ENCODE measurements at regions not wholly inside any gene's neighbourhood (a gene's known extent, or its start where the extent isn't known, plus 50 kb on each side); places are given as distances from the start of the nearest gene placed in this dataset.

DNA sequence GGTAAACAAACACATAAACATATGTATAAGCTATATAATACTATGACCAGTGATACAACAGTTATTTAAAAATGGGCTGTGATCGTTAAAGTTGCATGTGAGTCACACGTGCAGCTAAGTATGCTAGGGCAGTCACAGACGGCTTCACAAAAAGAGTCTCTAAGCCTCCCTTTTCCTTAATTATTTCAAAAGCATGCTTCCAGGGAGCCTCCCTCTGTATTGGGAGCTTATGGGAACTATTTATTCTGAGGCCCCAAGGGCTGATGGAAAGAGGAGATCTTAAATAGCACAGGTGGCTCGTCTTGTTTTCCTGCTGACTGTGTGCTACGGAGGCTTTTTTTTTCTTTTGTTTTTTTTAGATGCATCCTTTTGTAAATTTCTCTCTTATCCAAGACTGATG is 94.3 kb downstream of the ADCYAP1 start:
- Mint-ChIP-seq H3K27me3 (ENCODE audit: low read depth) (no peaks in the 10 kb centered on the region), H3K9me3 (peaks cover 34% of the 10 kb centered on the region), H3K36me3 (peaks cover 21% of the 10 kb centered on the region), H3K4me1 (peaks cover 14% of the 10 kb centered on the region), H3K4me3 (no peak overlapping the region), H3K27ac (peak overlapping the region; percentile 84; the same call in 1 of the 2 replicates)
- ChIA-PET POLR2A (no interaction called here), CTCF (interaction anchor here (1.1 to 1.4 kb wide), 4 partner anchors 9 to 1543 kb away, joined by 3 to 4 read pairs (median 4); no protein-coding TSS in a partner anchor)
- DNase-seq (ENCODE audit: low spot score) (no peak), ATAC-seq (peak; percentile 64)
- TF ChIP-seq ZNF219 (CRISPR knock-in tag; IDR thresholded peaks at IDR 0.05; ENCODE audit: borderline replicate concordance) (no peak), ZNF263 (CRISPR knock-in tag; IDR thresholded peaks at IDR 0.05; ENCODE audit: low read depth) (no peak), ZNF232 (CRISPR knock-in tag; IDR thresholded peaks at IDR 0.05) (no peak), GABPB1 (CRISPR knock-in tag; IDR thresholded peaks at IDR 0.05) (no peak), CREB1 (CRISPR knock-in tag; IDR thresholded peaks at IDR 0.05) (no peak), ZNF317 (CRISPR knock-in tag; IDR thresholded peaks at IDR 0.05; ENCODE audit: borderline replicate concordance, low read depth) (no peak), ZBTB21 (CRISPR knock-in tag; IDR thresholded peaks at IDR 0.05; ENCODE audit: borderline replicate concordance) (no peak), ZNF138 (CRISPR knock-in tag; conservative IDR thresholded peaks at IDR 0.05) (no peak), RELA (CRISPR knock-in tag; IDR thresholded peaks at IDR 0.05; ENCODE audit: borderline replicate concordance) (no peak), TCF7 (CRISPR knock-in tag; IDR thresholded peaks at IDR 0.05; ENCODE audit: low read depth) (no peak), NFYB (CRISPR knock-in tag; conservative IDR thresholded peaks at IDR 0.05; ENCODE audit: low read depth) (no peak)
- TF ChIP-seq, protein P1, sequence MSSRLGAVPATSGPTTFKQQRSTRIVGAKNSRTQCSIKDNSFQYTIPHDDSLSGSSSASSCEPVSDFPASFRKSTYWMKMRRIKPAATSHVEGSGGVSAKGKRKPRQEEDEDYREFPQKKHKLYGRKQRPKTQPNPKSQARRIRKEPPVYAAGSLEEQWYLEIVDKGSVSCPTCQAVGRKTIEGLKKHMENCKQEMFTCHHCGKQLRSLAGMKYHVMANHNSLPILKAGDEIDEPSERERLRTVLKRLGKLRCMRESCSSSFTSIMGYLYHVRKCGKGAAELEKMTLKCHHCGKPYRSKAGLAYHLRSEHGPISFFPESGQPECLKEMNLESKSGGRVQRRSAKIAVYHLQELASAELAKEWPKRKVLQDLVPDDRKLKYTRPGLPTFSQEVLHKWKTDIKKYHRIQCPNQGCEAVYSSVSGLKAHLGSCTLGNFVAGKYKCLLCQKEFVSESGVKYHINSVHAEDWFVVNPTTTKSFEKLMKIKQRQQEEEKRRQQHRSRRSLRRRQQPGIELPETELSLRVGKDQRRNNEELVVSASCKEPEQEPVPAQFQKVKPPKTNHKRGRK (CRISPR knock-in tag; IDR thresholded peaks at IDR 0.05; ENCODE audit: borderline replicate concordance): no peak
- TF ChIP-seq, protein P2, sequence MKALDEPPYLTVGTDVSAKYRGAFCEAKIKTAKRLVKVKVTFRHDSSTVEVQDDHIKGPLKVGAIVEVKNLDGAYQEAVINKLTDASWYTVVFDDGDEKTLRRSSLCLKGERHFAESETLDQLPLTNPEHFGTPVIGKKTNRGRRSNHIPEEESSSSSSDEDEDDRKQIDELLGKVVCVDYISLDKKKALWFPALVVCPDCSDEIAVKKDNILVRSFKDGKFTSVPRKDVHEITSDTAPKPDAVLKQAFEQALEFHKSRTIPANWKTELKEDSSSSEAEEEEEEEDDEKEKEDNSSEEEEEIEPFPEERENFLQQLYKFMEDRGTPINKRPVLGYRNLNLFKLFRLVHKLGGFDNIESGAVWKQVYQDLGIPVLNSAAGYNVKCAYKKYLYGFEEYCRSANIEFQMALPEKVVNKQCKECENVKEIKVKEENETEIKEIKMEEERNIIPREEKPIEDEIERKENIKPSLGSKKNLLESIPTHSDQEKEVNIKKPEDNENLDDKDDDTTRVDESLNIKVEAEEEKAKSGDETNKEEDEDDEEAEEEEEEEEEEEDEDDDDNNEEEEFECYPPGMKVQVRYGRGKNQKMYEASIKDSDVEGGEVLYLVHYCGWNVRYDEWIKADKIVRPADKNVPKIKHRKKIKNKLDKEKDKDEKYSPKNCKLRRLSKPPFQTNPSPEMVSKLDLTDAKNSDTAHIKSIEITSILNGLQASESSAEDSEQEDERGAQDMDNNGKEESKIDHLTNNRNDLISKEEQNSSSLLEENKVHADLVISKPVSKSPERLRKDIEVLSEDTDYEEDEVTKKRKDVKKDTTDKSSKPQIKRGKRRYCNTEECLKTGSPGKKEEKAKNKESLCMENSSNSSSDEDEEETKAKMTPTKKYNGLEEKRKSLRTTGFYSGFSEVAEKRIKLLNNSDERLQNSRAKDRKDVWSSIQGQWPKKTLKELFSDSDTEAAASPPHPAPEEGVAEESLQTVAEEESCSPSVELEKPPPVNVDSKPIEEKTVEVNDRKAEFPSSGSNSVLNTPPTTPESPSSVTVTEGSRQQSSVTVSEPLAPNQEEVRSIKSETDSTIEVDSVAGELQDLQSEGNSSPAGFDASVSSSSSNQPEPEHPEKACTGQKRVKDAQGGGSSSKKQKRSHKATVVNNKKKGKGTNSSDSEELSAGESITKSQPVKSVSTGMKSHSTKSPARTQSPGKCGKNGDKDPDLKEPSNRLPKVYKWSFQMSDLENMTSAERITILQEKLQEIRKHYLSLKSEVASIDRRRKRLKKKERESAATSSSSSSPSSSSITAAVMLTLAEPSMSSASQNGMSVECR (CRISPR knock-in tag; IDR thresholded peaks at IDR 0.05; ENCODE audit: borderline replicate concordance): no peak
- TF ChIP-seq, protein P3, sequence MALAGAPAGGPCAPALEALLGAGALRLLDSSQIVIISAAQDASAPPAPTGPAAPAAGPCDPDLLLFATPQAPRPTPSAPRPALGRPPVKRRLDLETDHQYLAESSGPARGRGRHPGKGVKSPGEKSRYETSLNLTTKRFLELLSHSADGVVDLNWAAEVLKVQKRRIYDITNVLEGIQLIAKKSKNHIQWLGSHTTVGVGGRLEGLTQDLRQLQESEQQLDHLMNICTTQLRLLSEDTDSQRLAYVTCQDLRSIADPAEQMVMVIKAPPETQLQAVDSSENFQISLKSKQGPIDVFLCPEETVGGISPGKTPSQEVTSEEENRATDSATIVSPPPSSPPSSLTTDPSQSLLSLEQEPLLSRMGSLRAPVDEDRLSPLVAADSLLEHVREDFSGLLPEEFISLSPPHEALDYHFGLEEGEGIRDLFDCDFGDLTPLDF (CRISPR knock-in tag; IDR thresholded peaks at IDR 0.05): no peak
- TF ChIP-seq, protein P4, sequence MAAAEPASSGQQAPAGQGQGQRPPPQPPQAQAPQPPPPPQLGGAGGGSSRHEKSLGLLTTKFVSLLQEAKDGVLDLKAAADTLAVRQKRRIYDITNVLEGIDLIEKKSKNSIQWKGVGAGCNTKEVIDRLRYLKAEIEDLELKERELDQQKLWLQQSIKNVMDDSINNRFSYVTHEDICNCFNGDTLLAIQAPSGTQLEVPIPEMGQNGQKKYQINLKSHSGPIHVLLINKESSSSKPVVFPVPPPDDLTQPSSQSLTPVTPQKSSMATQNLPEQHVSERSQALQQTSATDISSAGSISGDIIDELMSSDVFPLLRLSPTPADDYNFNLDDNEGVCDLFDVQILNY (CRISPR knock-in tag; IDR thresholded peaks at IDR 0.05): no peak

DNA sequence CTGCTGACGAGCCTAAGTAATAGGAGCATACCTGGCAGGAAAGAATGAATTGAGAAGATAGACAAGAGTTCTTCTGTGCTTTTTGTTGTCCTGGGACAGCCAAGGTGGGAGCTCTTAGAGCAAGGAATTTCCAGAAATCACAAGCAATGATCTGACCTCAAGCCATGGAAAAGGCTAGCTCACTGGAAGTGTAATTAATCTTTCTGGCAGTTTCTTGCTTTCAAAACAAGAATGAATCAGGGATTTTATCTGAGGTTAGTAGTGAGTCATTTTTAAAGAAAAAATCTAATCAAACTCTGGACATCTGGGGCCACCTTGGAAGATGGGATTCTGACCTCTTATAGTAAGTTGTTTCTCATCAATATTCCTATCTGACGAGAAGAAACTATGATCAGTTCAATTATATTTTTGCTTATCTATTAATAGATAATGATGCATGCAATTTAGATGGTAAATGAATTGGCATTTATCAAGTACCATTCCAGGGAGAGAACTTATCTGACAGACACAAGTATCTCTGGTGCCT is 98.0 kb downstream of the ADCYAP1 start:
- ATAC-seq: no peak
- Mint-ChIP-seq H3K4me1 (peaks cover 14% of the 10 kb centered on the region), H3K27ac (no peak overlapping the region), H3K36me3 (peaks cover 15% of the 10 kb centered on the region), H3K9me3 (peaks cover 21% of the 10 kb centered on the region), H3K27me3 (ENCODE audit: low read depth) (no peaks in the 10 kb centered on the region), H3K4me3 (no peak overlapping the region)
- no peak for DNase-seq (ENCODE audit: low spot score)
- ChIA-PET POLR2A (no interaction called here), CTCF (no interaction called here)
- TF ChIP-seq NR1H2 (CRISPR knock-in tag; IDR thresholded peaks at IDR 0.05): no peak
- TF ChIP-seq, protein P1 (CRISPR knock-in tag; IDR thresholded peaks at IDR 0.05; ENCODE audit: borderline replicate concordance): no peak
- no peak for TF ChIP-seq OVOL2 (CRISPR knock-in tag; IDR thresholded peaks at IDR 0.05; ENCODE audit: borderline replicate concordance)
- no peak for TF ChIP-seq CBFB (CRISPR knock-in tag; IDR thresholded peaks at IDR 0.05; ENCODE audit: low read depth)
- TF ChIP-seq ATF1 (CRISPR knock-in tag; IDR thresholded peaks at IDR 0.05): no peak
- no peak for TF ChIP-seq GRHL2 (CRISPR knock-in tag; IDR thresholded peaks at IDR 0.05; ENCODE audit: insufficient replicate concordance, severe bottlenecking)
- no peak for TF ChIP-seq ESRRA (CRISPR knock-in tag; IDR thresholded peaks at IDR 0.05; ENCODE audit: borderline replicate concordance)
- TF ChIP-seq, protein P5, sequence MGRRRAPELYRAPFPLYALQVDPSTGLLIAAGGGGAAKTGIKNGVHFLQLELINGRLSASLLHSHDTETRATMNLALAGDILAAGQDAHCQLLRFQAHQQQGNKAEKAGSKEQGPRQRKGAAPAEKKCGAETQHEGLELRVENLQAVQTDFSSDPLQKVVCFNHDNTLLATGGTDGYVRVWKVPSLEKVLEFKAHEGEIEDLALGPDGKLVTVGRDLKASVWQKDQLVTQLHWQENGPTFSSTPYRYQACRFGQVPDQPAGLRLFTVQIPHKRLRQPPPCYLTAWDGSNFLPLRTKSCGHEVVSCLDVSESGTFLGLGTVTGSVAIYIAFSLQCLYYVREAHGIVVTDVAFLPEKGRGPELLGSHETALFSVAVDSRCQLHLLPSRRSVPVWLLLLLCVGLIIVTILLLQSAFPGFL (CRISPR knock-in tag; IDR thresholded peaks at IDR 0.05; ENCODE audit: borderline replicate concordance): no peak
- no peak for TF ChIP-seq SMAD3 (CRISPR knock-in tag; IDR thresholded peaks at IDR 0.05; ENCODE audit: borderline replicate concordance)

Measured in WTC11 (cell line).